ENCODE measurements at regions not wholly inside any gene's neighbourhood (a gene's known extent, or its start where the extent isn't known, plus 50 kb on each side); places are given as distances from the start of the nearest gene placed in this dataset.

DNA sequence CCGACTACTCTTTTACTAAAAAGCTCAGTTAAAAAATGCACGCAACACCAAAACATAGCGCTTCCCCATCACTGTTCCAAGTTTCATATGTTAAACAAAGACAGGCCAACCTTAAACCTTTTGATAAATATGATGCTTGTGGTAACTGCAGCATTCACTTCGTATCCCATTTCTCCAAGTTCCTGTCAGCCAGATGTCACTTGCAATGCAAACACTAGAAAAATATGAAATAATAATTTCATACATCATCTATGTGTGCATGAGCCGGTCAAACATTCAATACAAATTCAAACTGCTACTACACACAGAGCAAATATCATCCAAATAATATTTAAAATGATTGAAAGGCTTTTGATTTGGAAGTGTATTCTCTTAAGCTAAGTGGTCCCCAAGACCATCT lies 636.5 kb downstream of the LMO4 start:
- TF ChIP-seq, protein P1, sequence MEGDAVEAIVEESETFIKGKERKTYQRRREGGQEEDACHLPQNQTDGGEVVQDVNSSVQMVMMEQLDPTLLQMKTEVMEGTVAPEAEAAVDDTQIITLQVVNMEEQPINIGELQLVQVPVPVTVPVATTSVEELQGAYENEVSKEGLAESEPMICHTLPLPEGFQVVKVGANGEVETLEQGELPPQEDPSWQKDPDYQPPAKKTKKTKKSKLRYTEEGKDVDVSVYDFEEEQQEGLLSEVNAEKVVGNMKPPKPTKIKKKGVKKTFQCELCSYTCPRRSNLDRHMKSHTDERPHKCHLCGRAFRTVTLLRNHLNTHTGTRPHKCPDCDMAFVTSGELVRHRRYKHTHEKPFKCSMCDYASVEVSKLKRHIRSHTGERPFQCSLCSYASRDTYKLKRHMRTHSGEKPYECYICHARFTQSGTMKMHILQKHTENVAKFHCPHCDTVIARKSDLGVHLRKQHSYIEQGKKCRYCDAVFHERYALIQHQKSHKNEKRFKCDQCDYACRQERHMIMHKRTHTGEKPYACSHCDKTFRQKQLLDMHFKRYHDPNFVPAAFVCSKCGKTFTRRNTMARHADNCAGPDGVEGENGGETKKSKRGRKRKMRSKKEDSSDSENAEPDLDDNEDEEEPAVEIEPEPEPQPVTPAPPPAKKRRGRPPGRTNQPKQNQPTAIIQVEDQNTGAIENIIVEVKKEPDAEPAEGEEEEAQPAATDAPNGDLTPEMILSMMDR (IDR thresholded peaks at IDR 0.05; ENCODE audit: insufficient read depth, low read depth, low read length, missing control alignments) = no peak
- DNase-seq (ENCODE audit: low read depth) = no peak
- no peak overlapping the region for H3K4me3 ChIP-seq (ENCODE audit: low read depth, low read length)

- no peak overlapping the region for H3K4me3 ChIP-seq (ENCODE audit: low read depth, low read length)
- TF ChIP-seq, protein P1 (IDR thresholded peaks at IDR 0.05; ENCODE audit: insufficient read depth, low read depth, low read length, missing control alignments) = no peak
- no peak for DNase-seq (ENCODE audit: low read depth)
Observed at GRCh38 chr1:87968197-87968955, 639.7 kb downstream of the LMO4 start.

- DNase-seq (ENCODE audit: low read depth) = no peak
- TF ChIP-seq, protein P1 (IDR thresholded peaks at IDR 0.05; ENCODE audit: insufficient read depth, low read depth, low read length, missing control alignments) = no peak
- no peak overlapping the region for H3K4me3 ChIP-seq (ENCODE audit: low read depth, low read length)
Observed at GRCh38 chr1:87969040-87969439, 640.4 kb downstream of the LMO4 start.

DNA sequence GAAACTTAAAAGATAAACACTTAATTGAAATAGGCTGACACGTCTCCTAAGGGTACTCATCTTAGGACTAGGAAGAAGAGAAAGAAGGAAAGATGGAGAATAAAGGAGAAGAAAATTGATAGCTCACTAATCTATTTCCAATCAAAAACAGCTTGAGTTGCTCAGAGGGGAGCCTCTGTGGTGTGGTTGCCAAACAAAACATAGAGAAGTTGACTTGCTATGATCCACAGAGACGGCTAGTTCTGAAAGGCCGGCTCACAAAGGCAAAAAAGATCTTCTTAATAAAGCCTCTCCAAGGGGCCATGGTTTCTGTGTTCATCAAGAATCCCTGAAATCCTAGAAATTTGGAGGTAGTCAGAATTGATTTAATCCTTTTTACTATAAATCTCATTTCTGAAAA lies 644.1 kb downstream of the LMO4 start:
- DNase-seq (ENCODE audit: low read depth) = no peak
- H3K4me3 ChIP-seq (ENCODE audit: low read depth, low read length) = no peak overlapping the region
- TF ChIP-seq, protein P1 (IDR thresholded peaks at IDR 0.05; ENCODE audit: insufficient read depth, low read depth, low read length, missing control alignments) = no peak

DNA sequence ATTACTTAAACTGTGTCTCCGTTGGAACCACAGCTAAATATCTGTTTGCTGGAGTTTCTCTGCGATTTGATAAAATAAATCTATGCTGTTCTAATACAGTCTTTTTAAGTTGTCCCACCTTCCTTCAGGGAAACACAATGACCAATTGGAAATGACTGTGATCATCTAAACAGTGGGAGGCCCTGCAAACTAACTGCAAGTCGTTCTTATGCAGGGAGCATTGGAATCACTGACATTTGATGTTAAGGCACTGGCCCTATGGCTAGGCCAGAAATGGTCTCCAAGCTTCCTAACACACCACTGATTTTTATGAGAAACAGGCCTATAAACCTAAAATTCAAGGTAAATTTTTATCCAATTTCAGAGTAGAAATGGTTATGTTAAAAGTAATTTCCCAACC lies 645.2 kb downstream of the LMO4 start:
- DNase-seq (ENCODE audit: low read depth) = no peak
- H3K4me3 ChIP-seq (ENCODE audit: low read depth, low read length) = no peak overlapping the region
- TF ChIP-seq, protein P1 (IDR thresholded peaks at IDR 0.05; ENCODE audit: insufficient read depth, low read depth, low read length, missing control alignments) = no peak

DNA sequence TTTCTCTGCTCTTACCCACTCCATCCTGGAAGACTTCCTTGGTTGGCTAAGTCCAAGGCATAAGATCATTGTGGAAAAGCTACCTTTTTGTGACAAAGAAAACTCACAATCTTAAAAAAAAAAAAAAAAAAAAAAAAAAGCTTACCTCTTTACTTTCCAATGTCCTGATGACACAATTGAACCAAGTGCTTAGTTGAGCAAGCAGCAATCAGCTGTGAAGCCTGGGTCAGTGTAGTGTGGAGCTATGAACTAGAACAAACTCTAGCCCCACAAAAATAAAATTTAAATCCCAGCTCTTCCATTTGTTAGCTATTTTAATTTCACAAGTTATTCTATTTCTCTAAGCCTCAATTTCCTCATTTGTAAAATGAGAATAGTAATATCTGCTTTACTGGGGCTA lies 647.6 kb downstream of the LMO4 start:
- TF ChIP-seq, protein P1 (IDR thresholded peaks at IDR 0.05; ENCODE audit: insufficient read depth, low read depth, low read length, missing control alignments) = no peak
- DNase-seq (ENCODE audit: low read depth) = no peak
- no peak overlapping the region for H3K4me3 ChIP-seq (ENCODE audit: low read depth, low read length)

GRCh38 chr1:87977145-87977544 lies 648.5 kb downstream of the LMO4 start:
- DNase-seq (ENCODE audit: low read depth) = no peak
- TF ChIP-seq, protein P1 (IDR thresholded peaks at IDR 0.05; ENCODE audit: insufficient read depth, low read depth, low read length, missing control alignments) = no peak
- no peak overlapping the region for H3K4me3 ChIP-seq (ENCODE audit: low read depth, low read length)
